OCI-LY1 (cell line): ENCODE measurements at regions not wholly inside any gene's neighbourhood (a gene's known extent, or its start where the extent isn't known, plus 50 kb on each side); places are given as distances from the start of the nearest gene placed in this dataset.

Experiments used
- H2AFZ ChIP-seq: fragments of 200-600 bp; sonication (generic), shearing (Covaris generic); 2 replicates; pipeline ENCODE4 v1.6.0; 2014; ENCODE audit warnings: antibody characterized with exemption, mild to moderate bottlenecking, low read length
- H3F3A ChIP-seq: fragments of 200-600 bp; sonication (generic), shearing (Covaris generic); 2 replicates; pipeline ENCODE4 v1.6.0; 2014; ENCODE audit warnings: mild to moderate bottlenecking, antibody characterized with exemption, low read length, moderate library complexity; ENCODE audit not compliant: insufficient read depth
- H3K27ac ChIP-seq: fragments of 200-600 bp; sonication (generic); 2 replicates; pipeline ENCODE4 v1.5.1; 2014; ENCODE audit warnings: low read length, mixed run types, mild to moderate bottlenecking, low read depth; ENCODE audit not compliant: poor library complexity, severe bottlenecking
- H3K27me3 ChIP-seq: fragments of 200-600 bp; sonication (generic); 2 replicates; pipeline ENCODE4 v1.6.0; 2014; ENCODE audit warnings: antibody characterized with exemption, mild to moderate bottlenecking, low read length, moderate library complexity; ENCODE audit not compliant: insufficient read depth
- H3K36me3 ChIP-seq: fragments of 200-600 bp; sonication (generic); 2 replicates; pipeline ENCODE4 v1.6.1; 2014; ENCODE audit warnings: mild to moderate bottlenecking, antibody characterized with exemption, low read length, moderate library complexity, mixed read lengths; ENCODE audit not compliant: insufficient read depth
- H3K4me1 ChIP-seq: fragments of 200-600 bp; sonication (generic); 2 replicates; pipeline ENCODE4 v1.5.1; 2014; ENCODE audit warnings: mild to moderate bottlenecking, low read length, moderate library complexity; ENCODE audit not compliant: insufficient read depth, severe bottlenecking
- H3K4me2 ChIP-seq: fragments of 200-600 bp; sonication (generic), shearing (Covaris generic); 2 replicates; pipeline ENCODE4 v1.6.1; 2014; ENCODE audit warnings: low read length
- H3K4me3 ChIP-seq: fragments of 200-600 bp; sonication (generic); 2 replicates; pipeline ENCODE4 v1.5.1; 2014; ENCODE audit warnings: low read length, low read depth, mild to moderate bottlenecking, mixed read lengths; ENCODE audit not compliant: poor library complexity, severe bottlenecking
- H3K79me2 ChIP-seq: fragments of 200-600 bp; shearing (Covaris generic); 2 replicates; pipeline ENCODE4 v1.6.1; 2016; ENCODE audit warnings: mixed run types, low read length, mixed read lengths; ENCODE audit not compliant: insufficient read depth
- H3K9ac ChIP-seq: fragments of 200-600 bp; sonication (generic), shearing (Covaris generic); 2 replicates; pipeline ENCODE4 v1.6.1; 2014; ENCODE audit warnings: mild to moderate bottlenecking, low read length, mixed read lengths
- H3K9me2 ChIP-seq: fragments of 200-600 bp; sonication (generic), shearing (Covaris generic); 2 replicates; pipeline ENCODE4 v1.6.1; 2014; ENCODE audit warnings: low read depth, mild to moderate bottlenecking, low read length, mixed read lengths
- H3K9me3 ChIP-seq: fragments of 200-600 bp; shearing (Covaris generic); 2 replicates; pipeline ENCODE4 v1.6.1; 2014; ENCODE audit warnings: low read length, mixed read lengths
- H4K20me1 ChIP-seq: fragments of 200-600 bp; sonication (generic), shearing (Covaris generic); 2 replicates; pipeline ENCODE4 v1.6.0; 2016; ENCODE audit warnings: mild to moderate bottlenecking, low read length; ENCODE audit not compliant: insufficient read depth
- EZH2 ChIP-seq: fragments of 200-600 bp; sonication (generic), shearing (Covaris generic); IDR thresholded peaks from 2 replicates; pipeline ENCODE4 v1.8.0; 2017; ENCODE audit warnings: borderline replicate concordance, mixed run types, mild to moderate bottlenecking, antibody characterized with exemption, low read length, moderate library complexity, mixed read lengths
- TF ChIP-seq, protein P1 (sequence below): fragments of 200-600 bp; sonication (generic), shearing (Covaris generic); IDR thresholded peaks from 2 replicates; pipeline ENCODE4 v1.5.1; 2017; ENCODE audit warnings: mild to moderate bottlenecking, antibody characterized with exemption, low read length, moderate library complexity, mixed read lengths

DNA sequence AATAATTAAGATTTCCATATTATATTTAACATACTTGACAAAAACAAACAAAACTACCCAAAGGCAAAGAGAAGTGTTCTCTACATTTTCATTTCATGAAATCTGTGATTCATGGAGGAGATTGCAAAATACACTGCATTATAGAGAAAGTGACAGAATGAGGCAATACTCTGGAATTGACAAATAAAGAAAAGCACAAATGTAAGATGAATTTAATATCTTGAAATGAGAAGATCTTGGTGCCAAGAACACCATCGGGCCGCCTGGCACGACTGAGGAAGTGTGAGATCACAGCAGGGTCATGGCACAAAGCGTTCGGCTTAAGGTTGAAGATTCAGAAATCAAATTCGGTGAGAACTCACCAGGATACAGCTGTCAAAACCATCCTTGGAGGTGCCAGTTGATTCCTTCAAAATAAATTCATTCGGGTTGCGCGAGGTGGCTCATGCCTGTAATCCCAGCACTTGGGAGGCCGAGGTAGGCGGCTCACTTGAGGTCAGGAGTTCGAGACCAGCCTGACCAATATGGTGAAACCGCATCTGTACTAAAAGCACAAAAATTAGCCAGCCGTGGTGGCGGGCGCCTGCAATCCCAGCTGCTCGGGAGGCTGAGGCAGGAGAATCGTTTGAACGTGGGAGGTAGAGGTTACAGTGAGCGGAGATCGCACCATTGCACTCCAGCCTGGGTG lies 174.0 kb upstream of the PFKP start:
- no peak overlapping the region for H3K4me2 ChIP-seq
- no peaks in the 10 kb centered on the region for H3K79me2 ChIP-seq
- H3F3A ChIP-seq = no peaks in the 10 kb centered on the region
- H3K9me3 ChIP-seq = no peaks in the 10 kb centered on the region
- no peak overlapping the region for H3K4me3 ChIP-seq
- no peaks in the 10 kb centered on the region for H3K4me1 ChIP-seq
- H3K9ac ChIP-seq = no peak overlapping the region
- H3K36me3 ChIP-seq = no peaks in the 10 kb centered on the region
- H2AFZ ChIP-seq = no peak overlapping the region
- TF ChIP-seq, protein P1, sequence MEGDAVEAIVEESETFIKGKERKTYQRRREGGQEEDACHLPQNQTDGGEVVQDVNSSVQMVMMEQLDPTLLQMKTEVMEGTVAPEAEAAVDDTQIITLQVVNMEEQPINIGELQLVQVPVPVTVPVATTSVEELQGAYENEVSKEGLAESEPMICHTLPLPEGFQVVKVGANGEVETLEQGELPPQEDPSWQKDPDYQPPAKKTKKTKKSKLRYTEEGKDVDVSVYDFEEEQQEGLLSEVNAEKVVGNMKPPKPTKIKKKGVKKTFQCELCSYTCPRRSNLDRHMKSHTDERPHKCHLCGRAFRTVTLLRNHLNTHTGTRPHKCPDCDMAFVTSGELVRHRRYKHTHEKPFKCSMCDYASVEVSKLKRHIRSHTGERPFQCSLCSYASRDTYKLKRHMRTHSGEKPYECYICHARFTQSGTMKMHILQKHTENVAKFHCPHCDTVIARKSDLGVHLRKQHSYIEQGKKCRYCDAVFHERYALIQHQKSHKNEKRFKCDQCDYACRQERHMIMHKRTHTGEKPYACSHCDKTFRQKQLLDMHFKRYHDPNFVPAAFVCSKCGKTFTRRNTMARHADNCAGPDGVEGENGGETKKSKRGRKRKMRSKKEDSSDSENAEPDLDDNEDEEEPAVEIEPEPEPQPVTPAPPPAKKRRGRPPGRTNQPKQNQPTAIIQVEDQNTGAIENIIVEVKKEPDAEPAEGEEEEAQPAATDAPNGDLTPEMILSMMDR = no peak
- no peak for TF ChIP-seq EZH2
- H3K27ac ChIP-seq = no peak overlapping the region
- H3K27me3 ChIP-seq = no peaks in the 10 kb centered on the region
- H4K20me1 ChIP-seq = no peaks in the 10 kb centered on the region
- no peaks in the 10 kb centered on the region for H3K9me2 ChIP-seq

DNA sequence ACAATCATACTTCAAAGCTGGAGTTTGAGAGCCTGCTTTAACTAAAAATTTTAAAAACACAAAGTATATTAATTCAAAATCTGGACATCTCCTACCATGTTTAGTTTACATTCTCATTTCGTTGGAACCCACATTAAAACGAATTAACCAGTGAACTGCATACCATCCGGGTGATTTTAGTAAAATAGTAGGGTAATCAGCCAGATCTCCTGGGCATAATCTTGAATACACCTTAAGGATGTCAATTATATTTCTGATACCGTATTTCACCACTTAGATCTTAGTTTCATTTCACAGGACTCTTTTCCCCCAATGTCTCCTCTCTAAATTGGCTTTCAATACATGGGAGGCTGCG lies 175.6 kb upstream of the PFKP start:
- no peaks in the 10 kb centered on the region for H4K20me1 ChIP-seq
- H3K9ac ChIP-seq = no peak overlapping the region
- H3K4me2 ChIP-seq = no peak overlapping the region
- H3K27ac ChIP-seq = no peak overlapping the region
- no peak overlapping the region for H2AFZ ChIP-seq
- no peaks in the 10 kb centered on the region for H3K4me1 ChIP-seq
- no peaks in the 10 kb centered on the region for H3K36me3 ChIP-seq
- no peaks in the 10 kb centered on the region for H3K9me2 ChIP-seq
- H3K9me3 ChIP-seq = no peaks in the 10 kb centered on the region
- no peaks in the 10 kb centered on the region for H3F3A ChIP-seq
- H3K4me3 ChIP-seq = no peak overlapping the region
- H3K79me2 ChIP-seq = no peaks in the 10 kb centered on the region
- H3K27me3 ChIP-seq = no peaks in the 10 kb centered on the region
- TF ChIP-seq EZH2 = no peak
- TF ChIP-seq, protein P1 = no peak

DNA sequence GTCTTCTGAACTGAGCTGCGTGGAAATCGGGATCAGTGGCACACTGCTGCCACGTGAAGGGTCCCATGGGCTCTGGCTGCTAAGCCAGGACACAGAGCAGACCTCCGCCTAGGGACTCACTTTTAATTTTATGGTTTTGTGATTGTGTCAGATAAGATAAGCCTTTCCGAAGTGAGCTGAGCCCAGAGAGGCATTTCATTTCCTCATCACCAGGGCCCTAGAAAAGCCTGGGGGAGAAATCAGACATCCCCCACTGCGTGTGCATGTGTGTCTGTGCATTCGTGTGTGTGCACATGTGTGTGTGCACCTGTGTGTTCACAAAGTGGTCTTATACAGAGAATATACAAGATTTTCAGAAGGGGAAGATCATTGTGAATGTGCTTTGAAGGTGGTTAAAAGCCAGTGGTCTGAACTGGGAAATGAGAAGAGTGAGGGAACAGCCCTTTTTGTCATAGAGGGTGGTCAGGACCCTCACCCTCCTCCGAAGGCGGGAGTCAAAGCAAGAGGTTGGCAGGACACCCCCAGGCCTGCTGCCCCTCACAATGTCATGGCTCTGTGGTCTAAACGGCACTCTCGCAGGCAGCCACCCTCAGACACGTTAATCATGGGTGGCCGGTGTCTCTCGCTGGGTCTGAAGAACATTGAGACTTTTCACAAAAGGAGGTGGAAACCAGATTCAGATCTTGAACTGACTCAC lies 176.1 kb upstream of the PFKP start:
- no peak overlapping the region for H3K4me2 ChIP-seq

More for the DNA sequence above, 176.1 kb upstream of the PFKP start:
- Histone ChIP-seq H4K20me1 (no peaks in the 10 kb centered on the region), H3K27ac (no peak overlapping the region), H3K4me1 (no peaks in the 10 kb centered on the region), H3K9ac (no peak overlapping the region), H3K79me2 (no peaks in the 10 kb centered on the region), H2AFZ (no peak overlapping the region), H3K36me3 (no peaks in the 10 kb centered on the region), H3K9me2 (no peaks in the 10 kb centered on the region), H3K27me3 (no peaks in the 10 kb centered on the region), H3K4me3 (no peak overlapping the region), H3F3A (no peaks in the 10 kb centered on the region), H3K9me3 (no peaks in the 10 kb centered on the region)
- TF ChIP-seq EZH2 = no peak
- TF ChIP-seq, protein P1 = no peak
